HG02588 (cell line): ENCODE measurements at regions not wholly inside any gene's neighbourhood (a gene's known extent, or its start where the extent isn't known, plus 50 kb on each side); places are given as distances from the start of the nearest gene placed in this dataset.
A peak's percentile ranks its signal among the peaks of the same experiment; 100 is the strongest.

Experiments
- ATAC-seq: cut with Tn5 transposase; IDR thresholded peaks from one replicate; pipeline ENCODE4 v1.9.1; 2021; ENCODE audit warnings: mild to moderate bottlenecking, moderate library complexity; ENCODE audit not compliant: unreplicated experiment

- ATAC-seq = no peak
Observed at GRCh38 chr18:8942909-8943545, 159.5 kb upstream of the NDUFV2 start.

- no peak for ATAC-seq
Observed at GRCh38 chr18:8943900-8944870, 158.3 kb upstream of the NDUFV2 start.

GRCh38 chr18:8944871-8945245, 157.6 kb upstream of the NDUFV2 start:
- no peak for ATAC-seq

GRCh38 chr18:8945514-8945913, 157.0 kb upstream of the NDUFV2 start:
- ATAC-seq = no peak

GRCh38 chr18:8946066-8946838, 156.2 kb upstream of the NDUFV2 start:
- no peak for ATAC-seq

GRCh38 chr18:8947566-8947965, 154.9 kb upstream of the NDUFV2 start:
- no peak for ATAC-seq

- no peak for ATAC-seq
Observed at GRCh38 chr18:8948011-8948410, 154.5 kb upstream of the NDUFV2 start.

GRCh38 chr18:8948471-8949149, 153.9 kb upstream of the NDUFV2 start:
- no peak for ATAC-seq

- ATAC-seq = no peak
Observed at GRCh38 chr18:8949206-8949605, 153.3 kb upstream of the NDUFV2 start.

GRCh38 chr18:8951491-8951890, 151.0 kb upstream of the NDUFV2 start:
- ATAC-seq = peak; percentile 62

GRCh38 chr18:8952174-8952573, 150.3 kb upstream of the NDUFV2 start:
- ATAC-seq = no peak

GRCh38 chr18:8952769-8953760, 149.4 kb upstream of the NDUFV2 start:
- ATAC-seq = no peak

GRCh38 chr18:8957731-8958130, 144.8 kb upstream of the NDUFV2 start:
- ATAC-seq = no peak

GRCh38 chr18:8958660-8959059, 143.8 kb upstream of the NDUFV2 start:
- no peak for ATAC-seq

- ATAC-seq = no peak
Observed at GRCh38 chr18:8959551-8960135, 142.9 kb upstream of the NDUFV2 start.

GRCh38 chr18:8960740-8961657, 141.5 kb upstream of the NDUFV2 start:
- no peak for ATAC-seq

GRCh38 chr18:8962192-8962779, 140.2 kb upstream of the NDUFV2 start:
- ATAC-seq = no peak
